Fibroblast of lung (primary cell): ENCODE measurements at regions not wholly inside any gene's neighbourhood (a gene's known extent, or its start where the extent isn't known, plus 50 kb on each side); places are given as distances from the start of the nearest gene placed in this dataset.
A peak's percentile ranks its signal among the peaks of the same experiment; 100 is the strongest.

ENCODE experiments used
- DNase-seq, 2 donors: peaks; one replicate each; pipeline versions ENCODE4 v3.0.0 to v3.0.0-alpha.2; 2010; ENCODE audit warnings: low read depth in 2 of 2
- H2AFZ ChIP-seq: 2 replicates; pipeline ENCODE4 v1.5.1; 2012; ENCODE audit warnings: low read length, control low read depth, inconsistent platforms
- H3K27ac ChIP-seq: 2 replicates; pipeline ENCODE4 v1.5.1; 2011; ENCODE audit warnings: low read length, control low read depth; ENCODE audit not compliant: insufficient read depth
- H3K27me3 ChIP-seq: 2 replicates; pipeline ENCODE4 v1.5.1; 2011; ENCODE audit warnings: mild to moderate bottlenecking, low read length; ENCODE audit not compliant: control insufficient read depth, insufficient read depth
- H3K36me3 ChIP-seq: 2 replicates; pipeline ENCODE4 v1.5.1; 2011; ENCODE audit warnings: low read length; ENCODE audit not compliant: control insufficient read depth, insufficient read depth
- H3K4me1 ChIP-seq: 2 replicates; pipeline ENCODE4 v1.5.1; 2011; ENCODE audit warnings: low read length; ENCODE audit not compliant: control insufficient read depth, insufficient read depth; ENCODE audit errors: extremely low read depth
- H3K4me2 ChIP-seq: 2 replicates; pipeline ENCODE4 v1.5.1; 2011; ENCODE audit warnings: low read length, control low read depth; ENCODE audit not compliant: insufficient read depth; ENCODE audit errors: extremely low read depth
- H3K4me3 ChIP-seq, 4 experiments: fragments of 200-600 bp in 1 of 4; sonication (generic) in 1 of 4; replicated peaks in 1 of 4; 2 replicates each; pipeline ENCODE4 v1.5.1; 2011 to 2016; ENCODE audit warnings: low read length in 4 of 4, low read depth in 3 of 4, mild to moderate bottlenecking in 3 of 4, control low read depth in 2 of 4, inconsistent platforms in 1 of 4, mixed read lengths in 1 of 4; ENCODE audit not compliant: insufficient read depth in 1 of 4; ENCODE audit errors: control extremely low read depth in 1 of 4
- H3K79me2 ChIP-seq: 2 replicates; pipeline ENCODE4 v1.5.1; 2012; ENCODE audit warnings: mild to moderate bottlenecking, low read length, inconsistent platforms; ENCODE audit not compliant: control insufficient read depth, insufficient read depth
- H3K9ac ChIP-seq: 2 replicates; pipeline ENCODE4 v1.5.1; 2011; ENCODE audit warnings: mild to moderate bottlenecking, low read length, control low read depth; ENCODE audit not compliant: insufficient read depth
- H3K9me3 ChIP-seq: 2 replicates; pipeline ENCODE4 v1.5.1; 2012; ENCODE audit warnings: low read depth, low read length; ENCODE audit not compliant: control insufficient read depth, insufficient read depth
- H4K20me1 ChIP-seq: 2 replicates; pipeline ENCODE4 v1.5.1; 2011; ENCODE audit warnings: low read length; ENCODE audit not compliant: control insufficient read depth, insufficient read depth; ENCODE audit errors: extremely low read depth
- CTCF ChIP-seq, 2 donors: IDR thresholded peaks in 1 of 2; conservative IDR thresholded peaks in 1 of 2; 1 replicate in 1 of 2; 2 replicates in 1 of 2; pipeline ENCODE4 v1.5.1; 2011 to 2012; ENCODE audit warnings: low read length in 2 of 2, control low read depth in 1 of 2, inconsistent platforms in 1 of 2, low read depth in 1 of 2, mild to moderate bottlenecking in 1 of 2
- EZH2 ChIP-seq: IDR thresholded peaks from 2 replicates; pipeline ENCODE4 v1.5.1; 2012; ENCODE audit warnings: low read length, control low read depth, mild to moderate bottlenecking; ENCODE audit errors: missing control alignments

GRCh38 chr19:57053401-57053800 lies 66.4 kb upstream of the USP29 start:
- Histone ChIP-seq H3K36me3 (no peaks in the 10 kb centered on the region), H2AFZ (no peak overlapping the region), H3K9ac (no peak overlapping the region), H3K4me2 (no peak overlapping the region), H3K27ac (no peak overlapping the region), H3K4me1 (no peaks in the 10 kb centered on the region), H3K4me3 (no peak overlapping the region), H3K27me3 (no peaks in the 10 kb centered on the region), H3K79me2 (no peaks in the 10 kb centered on the region), H4K20me1 (no peaks in the 10 kb centered on the region), H3K9me3 (no peaks in the 10 kb centered on the region)
- DNase-seq = no peak
- TF ChIP-seq CTCF (conservative IDR thresholded peaks at IDR 0.05 in 1 of 2, IDR thresholded peaks at IDR 0.05 in 1 of 2; ENCODE audit: low read depth in 1 of 2, low read length in 2 of 2) = no peak
- TF ChIP-seq EZH2 = no peak

- Histone ChIP-seq H3K4me2 (no peak overlapping the region), H3K9me3 (no peaks in the 10 kb centered on the region), H2AFZ (no peak overlapping the region), H3K27me3 (no peaks in the 10 kb centered on the region), H3K4me1 (no peaks in the 10 kb centered on the region), H3K36me3 (no peaks in the 10 kb centered on the region), H3K9ac (no peak overlapping the region), H3K79me2 (no peaks in the 10 kb centered on the region), H4K20me1 (no peaks in the 10 kb centered on the region), H3K4me3 (no peak overlapping the region), H3K27ac (no peak overlapping the region)
- TF ChIP-seq CTCF (conservative IDR thresholded peaks at IDR 0.05 in 1 of 2, IDR thresholded peaks at IDR 0.05 in 1 of 2; ENCODE audit: low read depth in 1 of 2, low read length in 2 of 2) = no peak
- no peak for TF ChIP-seq EZH2
- DNase-seq = no peak
These were observed 63.8 kb upstream of the USP29 start for GRCh38 chr19:57055956-57056355.

- H3K27ac ChIP-seq = no peak overlapping the region
- H3K4me2 ChIP-seq = no peak overlapping the region
- no peaks in the 10 kb centered on the region for H3K9me3 ChIP-seq
- no peaks in the 10 kb centered on the region for H3K27me3 ChIP-seq
- no peak overlapping the region for H2AFZ ChIP-seq
- no peaks in the 10 kb centered on the region for H3K4me1 ChIP-seq
- DNase-seq = peak in 1 of 2 donors; percentile 68
- H4K20me1 ChIP-seq = no peaks in the 10 kb centered on the region
- H3K9ac ChIP-seq = no peak overlapping the region
- no peak overlapping the region for H3K4me3 ChIP-seq
- H3K36me3 ChIP-seq = no peaks in the 10 kb centered on the region
- H3K79me2 ChIP-seq = no peaks in the 10 kb centered on the region
- TF ChIP-seq EZH2 (no peak), CTCF (conservative IDR thresholded peaks at IDR 0.05 in 1 of 2, IDR thresholded peaks at IDR 0.05 in 1 of 2; ENCODE audit: low read depth in 1 of 2, low read length in 2 of 2) (no peak)
These were observed 62.6 kb upstream of the USP29 start for GRCh38 chr19:57057036-57057686.
